Upper lobe of left lung (tissue), 4 donors: ENCODE measurements at regions not wholly inside any gene's neighbourhood (a gene's known extent, or its start where the extent isn't known, plus 50 kb on each side); places are given as distances from the start of the nearest gene placed in this dataset.

Source experiments
- CTCF ChIP-seq, 6 experiments: fragments of 450-650 bp in 4 of 6; fragments of 200-600 bp in 2 of 6; sonication (generic) in 2 of 6; IDR thresholded peaks; one replicate each; pipeline ENCODE4 v1.5.1; 2016 to 2019; ENCODE audit warnings: antibody characterized with exemption in 6 of 6
- POLR2AphosphoS5 ChIP-seq, 2 donors: sonication (generic); formaldehyde crosslinking; IDR thresholded peaks; one replicate each; pipeline ENCODE4 v1.5.1; 2017; ENCODE audit warnings: antibody characterized with exemption in 2 of 2

DNA sequence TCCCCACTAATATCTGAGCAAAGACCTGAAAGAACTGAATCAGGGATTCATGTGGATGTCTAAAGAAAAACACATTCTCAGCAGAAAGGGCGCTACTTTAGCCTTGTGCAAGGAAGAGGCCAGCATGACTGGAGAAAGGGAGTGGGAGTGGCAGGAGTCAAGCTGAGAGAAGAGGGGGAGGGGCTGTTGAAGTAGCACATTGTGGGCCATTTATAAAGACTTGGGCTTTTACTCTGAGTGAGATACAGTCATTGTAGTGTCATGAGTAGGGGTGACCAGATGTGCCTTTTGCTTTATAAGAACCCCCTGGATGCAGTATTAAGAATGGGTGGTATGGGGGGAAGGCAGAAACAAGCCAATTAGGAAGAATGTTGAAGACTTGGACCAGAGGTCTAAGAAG is 452.8 kb downstream of the ENC1 start:
- TF ChIP-seq CTCF (IDR thresholded peaks at IDR 0.05) (no peak), POLR2AphosphoS5 (IDR thresholded peaks at IDR 0.05) (no peak)
